Kidney epithelial cell (primary cell): ENCODE measurements at regions not wholly inside any gene's neighbourhood (a gene's known extent, or its start where the extent isn't known, plus 50 kb on each side); places are given as distances from the start of the nearest gene placed in this dataset.

Experiments
- DNase-seq: peaks from one replicate; pipeline ENCODE4 v3.0.0-alpha.2; 2010; ENCODE audit warnings: low read depth
- H3K27me3 ChIP-seq: 2 replicates; pipeline ENCODE4 v1.6.0; 2011; ENCODE audit warnings: low read length; ENCODE audit not compliant: control insufficient read depth, insufficient read depth
- H3K36me3 ChIP-seq: 2 replicates; pipeline ENCODE4 v1.5.1; 2011; ENCODE audit warnings: low read length; ENCODE audit not compliant: control insufficient read depth, insufficient read depth
- H3K4me3 ChIP-seq: 2 replicates; pipeline ENCODE4 v1.5.1; 2011; ENCODE audit warnings: low read depth, mild to moderate bottlenecking, control low read depth, low read length
- TF ChIP-seq, protein P1 (sequence below): IDR thresholded peaks from 2 replicates; pipeline ENCODE4 v1.5.1; 2011; ENCODE audit warnings: mild to moderate bottlenecking, moderate library complexity, low read length, control low read depth, inconsistent platforms; ENCODE audit not compliant: insufficient read depth, poor library complexity, severe bottlenecking

DNA sequence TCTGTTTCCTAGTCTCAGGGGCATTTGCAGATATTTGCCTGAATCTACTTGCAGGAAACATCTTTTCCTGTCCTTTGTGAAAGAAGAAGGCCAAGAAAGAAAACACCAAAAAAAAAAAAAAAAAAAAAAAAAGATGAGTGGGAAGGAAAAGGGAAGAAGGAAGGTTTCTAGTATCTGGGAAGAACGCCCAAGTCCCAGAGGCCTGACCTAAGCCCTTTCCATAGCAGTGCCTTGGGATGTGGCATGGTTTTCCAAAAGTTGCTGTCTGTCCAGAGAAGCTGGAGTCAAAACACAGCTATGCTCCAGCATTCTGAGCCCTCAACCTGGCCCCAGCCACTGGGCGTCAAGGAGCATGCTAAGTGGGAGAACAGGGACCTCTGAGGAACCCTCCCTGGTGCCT, 123.5 kb downstream of the INHBB start:
- no peaks in the 10 kb centered on the region for H3K36me3 ChIP-seq
- no peak for DNase-seq
- H3K27me3 ChIP-seq: no peaks in the 10 kb centered on the region
- TF ChIP-seq, protein P1, sequence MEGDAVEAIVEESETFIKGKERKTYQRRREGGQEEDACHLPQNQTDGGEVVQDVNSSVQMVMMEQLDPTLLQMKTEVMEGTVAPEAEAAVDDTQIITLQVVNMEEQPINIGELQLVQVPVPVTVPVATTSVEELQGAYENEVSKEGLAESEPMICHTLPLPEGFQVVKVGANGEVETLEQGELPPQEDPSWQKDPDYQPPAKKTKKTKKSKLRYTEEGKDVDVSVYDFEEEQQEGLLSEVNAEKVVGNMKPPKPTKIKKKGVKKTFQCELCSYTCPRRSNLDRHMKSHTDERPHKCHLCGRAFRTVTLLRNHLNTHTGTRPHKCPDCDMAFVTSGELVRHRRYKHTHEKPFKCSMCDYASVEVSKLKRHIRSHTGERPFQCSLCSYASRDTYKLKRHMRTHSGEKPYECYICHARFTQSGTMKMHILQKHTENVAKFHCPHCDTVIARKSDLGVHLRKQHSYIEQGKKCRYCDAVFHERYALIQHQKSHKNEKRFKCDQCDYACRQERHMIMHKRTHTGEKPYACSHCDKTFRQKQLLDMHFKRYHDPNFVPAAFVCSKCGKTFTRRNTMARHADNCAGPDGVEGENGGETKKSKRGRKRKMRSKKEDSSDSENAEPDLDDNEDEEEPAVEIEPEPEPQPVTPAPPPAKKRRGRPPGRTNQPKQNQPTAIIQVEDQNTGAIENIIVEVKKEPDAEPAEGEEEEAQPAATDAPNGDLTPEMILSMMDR: no peak
- no peak overlapping the region for H3K4me3 ChIP-seq

DNA sequence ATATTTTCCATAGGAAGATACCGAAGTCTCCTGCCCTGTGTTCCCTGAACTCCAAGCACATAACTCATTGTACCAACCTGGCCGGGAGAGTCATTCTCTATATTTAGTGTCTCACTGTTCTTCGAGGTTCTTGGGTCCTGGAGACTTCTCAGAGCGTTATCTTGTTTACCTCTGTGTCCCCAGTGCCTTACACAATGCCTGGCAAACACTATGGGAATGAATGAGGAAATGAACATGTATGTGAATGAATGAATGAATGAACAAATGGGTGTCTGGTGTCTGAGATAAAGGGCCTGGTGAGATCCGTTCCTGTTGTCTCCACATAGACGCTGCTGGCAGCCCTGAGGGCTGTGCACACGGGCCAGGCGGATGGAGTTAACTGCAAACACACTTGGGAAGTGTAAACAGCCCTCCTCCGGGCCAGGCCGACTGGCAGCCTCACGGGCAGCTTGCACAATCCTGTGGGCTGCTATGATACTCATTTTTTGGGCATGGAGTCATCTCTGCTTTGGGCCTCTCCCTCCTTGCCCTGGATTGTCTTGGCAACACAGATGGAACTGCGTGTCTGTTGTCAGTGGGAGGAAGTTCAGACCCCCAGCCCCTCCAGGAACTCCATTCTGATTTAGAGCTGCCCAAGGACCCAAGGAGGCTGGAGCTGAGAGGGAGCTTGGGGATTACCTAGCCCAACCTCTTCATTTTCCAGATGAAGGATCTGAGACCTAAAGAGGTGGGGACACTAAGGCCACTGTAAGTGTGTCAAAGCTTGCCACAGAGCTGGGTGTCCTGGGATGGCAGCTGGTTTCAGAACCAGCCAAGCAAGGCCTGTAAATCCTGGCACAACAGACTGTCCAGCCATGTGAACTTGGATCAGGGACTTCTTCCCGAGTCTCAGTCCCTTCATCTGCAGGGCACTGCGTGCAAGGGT, 124.4 kb downstream of the INHBB start:
- Histone ChIP-seq H3K36me3 (no peaks in the 10 kb centered on the region), H3K4me3 (no peak overlapping the region), H3K27me3 (no peaks in the 10 kb centered on the region)
- TF ChIP-seq, protein P1: no peak
- peak; percentile 47 for DNase-seq

DNA sequence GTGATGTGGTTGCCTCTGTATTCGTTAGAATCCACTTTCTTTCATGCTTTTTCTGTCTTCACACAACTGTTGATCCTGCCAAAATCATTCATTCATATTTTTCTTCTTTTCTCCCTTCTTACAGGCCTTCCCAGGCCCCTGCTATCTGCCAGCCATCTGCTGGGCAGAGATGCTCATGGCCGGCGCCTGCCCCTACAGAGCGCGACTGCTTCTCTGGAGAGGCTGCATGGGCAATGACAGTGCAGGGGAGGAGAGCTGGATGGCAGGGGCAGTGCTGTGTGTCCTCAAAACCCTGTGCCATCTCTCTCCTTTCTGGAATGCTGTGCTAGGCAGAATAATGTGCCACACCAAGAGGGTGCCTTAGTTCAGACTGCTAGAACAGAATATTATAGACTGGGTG, 125.2 kb downstream of the INHBB start:
- no peak for DNase-seq
- TF ChIP-seq, protein P1: no peak
- Histone ChIP-seq H3K4me3 (no peak overlapping the region), H3K27me3 (no peaks in the 10 kb centered on the region), H3K36me3 (no peaks in the 10 kb centered on the region)

DNA sequence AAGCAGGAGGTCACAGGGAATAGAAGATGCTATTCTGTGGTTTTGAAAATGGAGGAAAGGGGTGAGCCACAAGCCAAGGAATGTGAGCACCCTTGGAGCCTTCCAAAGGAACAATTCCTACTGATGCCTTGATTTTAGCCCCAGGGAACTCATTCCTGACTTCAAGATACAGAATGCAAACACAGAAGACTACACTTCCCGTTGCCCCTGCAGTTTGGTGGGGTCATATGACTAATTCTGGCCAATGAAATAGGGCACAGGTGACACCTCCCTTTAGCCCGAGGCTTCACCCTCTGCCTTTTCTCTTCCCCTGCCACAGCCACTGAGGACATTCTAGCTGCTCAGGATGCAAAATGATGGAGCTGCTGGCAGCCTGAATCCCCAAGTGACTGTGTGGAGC, 126.1 kb downstream of the INHBB start:
- DNase-seq: no peak
- TF ChIP-seq, protein P1: no peak
- no peak overlapping the region for H3K4me3 ChIP-seq

DNA sequence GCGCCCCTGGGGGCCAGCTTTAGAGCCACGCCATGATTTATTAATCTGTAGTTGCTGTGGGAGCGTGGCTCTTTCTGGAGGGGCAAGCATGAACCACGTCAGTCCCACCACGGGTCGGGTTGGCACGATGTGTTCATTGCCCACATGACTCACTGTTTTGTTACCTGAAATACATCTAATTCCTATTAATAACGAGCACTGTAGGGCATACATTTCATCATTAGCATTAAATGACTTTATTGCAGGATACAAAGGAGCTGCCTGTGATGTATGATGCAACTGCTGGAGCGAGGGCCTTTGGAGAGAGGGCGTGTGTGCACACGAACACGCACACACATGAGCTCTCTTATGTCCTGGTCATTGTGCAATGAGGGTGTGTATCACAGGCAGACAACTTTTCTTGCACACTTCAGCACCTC, 127.0 kb downstream of the INHBB start:
- no peaks in the 10 kb centered on the region for H3K36me3 ChIP-seq
- TF ChIP-seq, protein P1: no peak
- H3K27me3 ChIP-seq: no peaks in the 10 kb centered on the region
- no peak overlapping the region for H3K4me3 ChIP-seq
- no peak for DNase-seq

More for the DNA sequence above, 126.1 kb downstream of the INHBB start:
- no peaks in the 10 kb centered on the region for H3K36me3 ChIP-seq
- H3K27me3 ChIP-seq: no peaks in the 10 kb centered on the region
